SJSA1 (cell line): ENCODE measurements at regions not wholly inside any gene's neighbourhood (a gene's known extent, or its start where the extent isn't known, plus 50 kb on each side); places are given as distances from the start of the nearest gene placed in this dataset.

Experiments
- DNase-seq, 2 experiments: peaks; one replicate each; pipeline ENCODE4 v3.0.0-alpha.2; 2015 to 2020; ENCODE audit warnings: low spot score in 2 of 2, low read depth in 1 of 2
- H3K27ac ChIP-seq: fragments of 250-450 bp; sonication (Bioruptor Pico); 2 replicates; pipeline ENCODE4 v1.5.1; 2020; ENCODE audit warnings: mild to moderate bottlenecking, moderate library complexity
- H3K27me3 ChIP-seq: fragments of 250-450 bp; sonication (Bioruptor Pico); replicated peaks from 2 replicates; pipeline ENCODE4 v1.5.1; 2020; ENCODE audit warnings: mild to moderate bottlenecking, moderate library complexity
- H3K36me3 ChIP-seq: fragments of 250-450 bp; sonication (Bioruptor Pico); 2 replicates; pipeline ENCODE4 v1.5.1; 2020; ENCODE audit warnings: mild to moderate bottlenecking
- H3K4me1 ChIP-seq: fragments of 250-450 bp; sonication (Bioruptor Pico); replicated peaks from 2 replicates; pipeline ENCODE4 v1.6.1; 2021; ENCODE audit warnings: mild to moderate bottlenecking
- H3K4me3 ChIP-seq: fragments of 250-450 bp; sonication (Bioruptor Pico); 2 replicates; pipeline ENCODE4 v1.5.1; 2020; ENCODE audit warnings: mild to moderate bottlenecking
- H3K9me3 ChIP-seq: fragments of 250-450 bp; sonication (Bioruptor Pico); replicated peaks from 2 replicates; pipeline ENCODE4 v1.5.1; 2020; ENCODE audit warnings: mild to moderate bottlenecking

GRCh38 chr7:124515106-124515830, 250.3 kb downstream of the GPR37 start:
- no peaks in the 10 kb centered on the region for H3K36me3 ChIP-seq
- no peaks in the 10 kb centered on the region for H3K9me3 ChIP-seq
- H3K4me3 ChIP-seq: no peak overlapping the region
- H3K27ac ChIP-seq: no peak overlapping the region
- no peaks in the 10 kb centered on the region for H3K27me3 ChIP-seq
- no peaks in the 10 kb centered on the region for H3K4me1 ChIP-seq
- no peak for DNase-seq

GRCh38 chr7:124514471-124514870, 251.1 kb downstream of the GPR37 start:
- Histone ChIP-seq H3K27ac (no peak overlapping the region), H3K9me3 (no peaks in the 10 kb centered on the region), H3K4me3 (no peak overlapping the region)

GRCh38 chr7:124497176-124497575, 268.4 kb downstream of the GPR37 start:
- no peak for DNase-seq

More at GRCh38 chr7:124514471-124514870, 251.1 kb downstream of the GPR37 start:
- Histone ChIP-seq H3K27me3 (no peaks in the 10 kb centered on the region), H3K36me3 (no peaks in the 10 kb centered on the region), H3K4me1 (no peaks in the 10 kb centered on the region)
- DNase-seq: no peak

GRCh38 chr7:124489925-124490324, 275.7 kb downstream of the GPR37 start:
- no peaks in the 10 kb centered on the region for H3K4me1 ChIP-seq
- H3K4me3 ChIP-seq: no peak overlapping the region
- no peak overlapping the region for H3K27ac ChIP-seq
- no peak for DNase-seq
- no peaks in the 10 kb centered on the region for H3K9me3 ChIP-seq
- no peaks in the 10 kb centered on the region for H3K36me3 ChIP-seq
- H3K27me3 ChIP-seq: no peaks in the 10 kb centered on the region

More at GRCh38 chr7:124497176-124497575, 268.4 kb downstream of the GPR37 start:
- Histone ChIP-seq H3K4me3 (no peak overlapping the region), H3K27me3 (no peaks in the 10 kb centered on the region), H3K9me3 (no peaks in the 10 kb centered on the region), H3K27ac (no peak overlapping the region), H3K36me3 (no peaks in the 10 kb centered on the region), H3K4me1 (no peaks in the 10 kb centered on the region)

- no peak for DNase-seq
- H3K27me3 ChIP-seq: no peaks in the 10 kb centered on the region
These were observed 276.3 kb downstream of the GPR37 start for GRCh38 chr7:124489082-124489819.

GRCh38 chr7:124482229-124482628, 283.4 kb downstream of the GPR37 start:
- H3K36me3 ChIP-seq: no peaks in the 10 kb centered on the region
- no peaks in the 10 kb centered on the region for H3K9me3 ChIP-seq
- H3K27ac ChIP-seq: no peak overlapping the region
- no peak overlapping the region for H3K4me3 ChIP-seq
- H3K27me3 ChIP-seq: no peaks in the 10 kb centered on the region
- DNase-seq: no peak
- H3K4me1 ChIP-seq: no peaks in the 10 kb centered on the region

More at GRCh38 chr7:124489082-124489819, 276.3 kb downstream of the GPR37 start:
- Histone ChIP-seq H3K36me3 (no peaks in the 10 kb centered on the region), H3K9me3 (no peaks in the 10 kb centered on the region), H3K4me3 (no peak overlapping the region), H3K27ac (no peak overlapping the region), H3K4me1 (no peaks in the 10 kb centered on the region)

- Histone ChIP-seq H3K4me3 (no peak overlapping the region), H3K4me1 (no peaks in the 10 kb centered on the region), H3K27me3 (no peaks in the 10 kb centered on the region), H3K36me3 (no peaks in the 10 kb centered on the region), H3K27ac (no peak overlapping the region), H3K9me3 (no peaks in the 10 kb centered on the region)
- DNase-seq: no peak
These were observed 284.7 kb downstream of the GPR37 start for GRCh38 chr7:124480821-124481290.

- Histone ChIP-seq H3K4me3 (no peak overlapping the region), H3K27ac (no peak overlapping the region), H3K36me3 (no peaks in the 10 kb centered on the region), H3K27me3 (no peaks in the 10 kb centered on the region), H3K4me1 (no peaks in the 10 kb centered on the region), H3K9me3 (no peaks in the 10 kb centered on the region)
- no peak for DNase-seq
These were observed 285.4 kb downstream of the GPR37 start for GRCh38 chr7:124480036-124480820.

GRCh38 chr7:124462249-124462648, 303.3 kb downstream of the GPR37 start:
- H3K4me1 ChIP-seq: peaks cover 33% of the 10 kb centered on the region
- peak overlapping the region; percentile 38 for H3K27ac ChIP-seq
- no peaks in the 10 kb centered on the region for H3K9me3 ChIP-seq
- DNase-seq: peak in 1 of 2 experiments; percentile 54
- H3K36me3 ChIP-seq: no peaks in the 10 kb centered on the region
- H3K4me3 ChIP-seq: no peak overlapping the region
- no peaks in the 10 kb centered on the region for H3K27me3 ChIP-seq

- Histone ChIP-seq H3K27me3 (no peaks in the 10 kb centered on the region), H3K4me1 (peaks cover 33% of the 10 kb centered on the region), H3K9me3 (no peaks in the 10 kb centered on the region), H3K27ac (no peak overlapping the region), H3K4me3 (no peak overlapping the region), H3K36me3 (no peaks in the 10 kb centered on the region)
- DNase-seq: no peak
These were observed 305.0 kb downstream of the GPR37 start for GRCh38 chr7:124460555-124460954.

- no peak for DNase-seq
- peaks cover 33% of the 10 kb centered on the region for H3K4me1 ChIP-seq
- H3K27me3 ChIP-seq: no peaks in the 10 kb centered on the region
- H3K9me3 ChIP-seq: no peaks in the 10 kb centered on the region
- H3K4me3 ChIP-seq: no peak overlapping the region
- no peaks in the 10 kb centered on the region for H3K36me3 ChIP-seq
- H3K27ac ChIP-seq: 0 out of 2 replicates have a peak overlapping the region, but pooled peaks have one; percentile 20
These were observed 305.5 kb downstream of the GPR37 start for GRCh38 chr7:124460056-124460450.

- Histone ChIP-seq H3K27ac (peak overlapping the region; percentile 20), H3K27me3 (no peaks in the 10 kb centered on the region), H3K4me3 (no peak overlapping the region), H3K4me1 (peaks cover 33% of the 10 kb centered on the region), H3K9me3 (no peaks in the 10 kb centered on the region), H3K36me3 (no peaks in the 10 kb centered on the region)
- DNase-seq: peak in 1 of 2 experiments; percentile 38
These were observed 306.2 kb downstream of the GPR37 start for GRCh38 chr7:124459101-124460055.

- Histone ChIP-seq H3K27me3 (no peaks in the 10 kb centered on the region), H3K4me3 (no peak overlapping the region), H3K9me3 (no peaks in the 10 kb centered on the region), H3K36me3 (no peaks in the 10 kb centered on the region), H3K27ac (no peak overlapping the region), H3K4me1 (peaks cover 33% of the 10 kb centered on the region)
- no peak for DNase-seq
These were observed 307.8 kb downstream of the GPR37 start for GRCh38 chr7:124457841-124458240.
